ENCODE measurements at regions not wholly inside any gene's neighbourhood (a gene's known extent, or its start where the extent isn't known, plus 50 kb on each side); places are given as distances from the start of the nearest gene placed in this dataset.

- Histone ChIP-seq H3K4me3 (ENCODE audit: low read depth, low read length) (no peak overlapping the region), H3K27me3 (ENCODE audit: control insufficient read depth, insufficient read depth, low read length) (no peaks in the 10 kb centered on the region), H3K9me3 (ENCODE audit: control insufficient read depth, low read length) (no peaks in the 10 kb centered on the region), H2AFZ (no peak overlapping the region), H3K9ac (no peak overlapping the region), H3K79me2 (no peaks in the 10 kb centered on the region), H3K36me3 (ENCODE audit: control insufficient read depth, insufficient read depth, low read length) (no peaks in the 10 kb centered on the region), H3K4me1 (no peaks in the 10 kb centered on the region), H3K4me2 (ENCODE audit: low read length) (no peak overlapping the region), H3K27ac (no peak overlapping the region)
- TF ChIP-seq CTCF (IDR thresholded peaks at IDR 0.05), result no peak
Measured at GRCh38 chr1:119226913-119227312, 86.5 kb upstream of the WARS2 start.

GRCh38 chr1:119227456-119227855 is 87.0 kb upstream of the WARS2 start:
- Histone ChIP-seq H3K79me2 (no peaks in the 10 kb centered on the region), H2AFZ (no peak overlapping the region), H3K36me3 (ENCODE audit: control insufficient read depth, insufficient read depth, low read length) (no peaks in the 10 kb centered on the region), H3K27me3 (ENCODE audit: control insufficient read depth, insufficient read depth, low read length) (no peaks in the 10 kb centered on the region), H3K4me1 (no peaks in the 10 kb centered on the region), H3K4me2 (ENCODE audit: low read length) (no peak overlapping the region), H3K9ac (no peak overlapping the region), H3K27ac (no peak overlapping the region), H3K4me3 (ENCODE audit: low read depth, low read length) (no peak overlapping the region), H3K9me3 (ENCODE audit: control insufficient read depth, low read length) (no peaks in the 10 kb centered on the region)
- no peak for TF ChIP-seq CTCF (IDR thresholded peaks at IDR 0.05)

GRCh38 chr1:119228335-119229080 is 88.1 kb upstream of the WARS2 start:
- no peaks in the 10 kb centered on the region for H3K4me1 ChIP-seq
- TF ChIP-seq CTCF (IDR thresholded peaks at IDR 0.05), result no peak

GRCh38 chr1:119235120-119235519 is 94.7 kb upstream of the WARS2 start:
- Histone ChIP-seq H3K36me3 (ENCODE audit: control insufficient read depth, insufficient read depth, low read length) (no peaks in the 10 kb centered on the region), H3K4me3 (ENCODE audit: low read depth, low read length) (no peak overlapping the region), H2AFZ (no peak overlapping the region), H3K4me2 (ENCODE audit: low read length) (no peak overlapping the region), H3K27me3 (ENCODE audit: control insufficient read depth, insufficient read depth, low read length) (no peaks in the 10 kb centered on the region), H3K9ac (no peak overlapping the region), H3K27ac (no peak overlapping the region), H3K4me1 (no peaks in the 10 kb centered on the region), H3K79me2 (no peaks in the 10 kb centered on the region), H3K9me3 (ENCODE audit: control insufficient read depth, low read length) (no peaks in the 10 kb centered on the region)
- TF ChIP-seq CTCF (IDR thresholded peaks at IDR 0.05), result no peak

More at GRCh38 chr1:119228335-119229080, 88.1 kb upstream of the WARS2 start:
- no peaks in the 10 kb centered on the region for H3K27me3 ChIP-seq (ENCODE audit: control insufficient read depth, insufficient read depth, low read length)
- no peaks in the 10 kb centered on the region for H3K36me3 ChIP-seq (ENCODE audit: control insufficient read depth, insufficient read depth, low read length)
- no peak overlapping the region for H3K4me3 ChIP-seq (ENCODE audit: low read depth, low read length)
- H2AFZ ChIP-seq, result no peak overlapping the region
- no peak overlapping the region for H3K27ac ChIP-seq
- H3K79me2 ChIP-seq, result no peaks in the 10 kb centered on the region
- no peak overlapping the region for H3K9ac ChIP-seq
- no peak overlapping the region for H3K4me2 ChIP-seq (ENCODE audit: low read length)
- H3K9me3 ChIP-seq (ENCODE audit: control insufficient read depth, low read length), result no peaks in the 10 kb centered on the region

- Histone ChIP-seq H3K36me3 (ENCODE audit: control insufficient read depth, insufficient read depth, low read length) (no peaks in the 10 kb centered on the region), H2AFZ (no peak overlapping the region), H3K4me3 (ENCODE audit: low read depth, low read length) (no peak overlapping the region), H3K27ac (no peak overlapping the region), H3K27me3 (ENCODE audit: control insufficient read depth, insufficient read depth, low read length) (no peaks in the 10 kb centered on the region), H3K79me2 (no peaks in the 10 kb centered on the region), H3K9ac (no peak overlapping the region), H3K4me2 (ENCODE audit: low read length) (no peak overlapping the region), H3K9me3 (ENCODE audit: control insufficient read depth, low read length) (no peaks in the 10 kb centered on the region), H3K4me1 (no peaks in the 10 kb centered on the region)
- TF ChIP-seq CTCF (IDR thresholded peaks at IDR 0.05), result no peak
Measured at GRCh38 chr1:119245881-119246280, 105.4 kb upstream of the WARS2 start.

All from parathyroid adenoma (tissue), 2 donors.